Spleen (tissue), 11 donors: ENCODE measurements at regions not wholly inside any gene's neighbourhood (a gene's known extent, or its start where the extent isn't known, plus 50 kb on each side); places are given as distances from the start of the nearest gene placed in this dataset.

Experiments used
- DNase-seq: peaks from one replicate; pipeline ENCODE4 v3.0.0-alpha.2; 2020
- H3K27ac ChIP-seq, 8 donors: fragments of 200-600 bp; sonication (generic) in 7 of 8; 1 replicate in 4 of 8; 2 replicates in 4 of 8; pipeline versions ENCODE4 v1.5.0 to v1.8.0; 2016 to 2021; ENCODE audit warnings: inconsistent platforms in 4 of 8, mild to moderate bottlenecking in 4 of 8, moderate library complexity in 1 of 8
- H3K27me3 ChIP-seq, 7 donors: fragments of 200-600 bp; sonication (generic) in 6 of 7; replicated peaks in 1 of 7; 1 replicate in 4 of 7; 2 replicates in 3 of 7; pipeline versions ENCODE4 v1.5.0 to v1.8.0; 2016 to 2021; ENCODE audit warnings: inconsistent platforms in 3 of 7, mild to moderate bottlenecking in 1 of 7
- H3K36me3 ChIP-seq, 6 donors: fragments of 200-600 bp; sonication (generic) in 5 of 6; 1 replicate in 4 of 6; 2 replicates in 2 of 6; pipeline versions ENCODE4 v1.5.0 to v1.8.0; 2016 to 2021; ENCODE audit warnings: inconsistent platforms in 2 of 6
- H3K4me1 ChIP-seq, 6 donors: fragments of 200-600 bp; sonication (generic) in 5 of 6; 1 replicate in 3 of 6; 2 replicates in 3 of 6; pipeline versions ENCODE4 v1.5.0 to v1.8.0; 2016 to 2021; ENCODE audit warnings: inconsistent platforms in 3 of 6
- H3K4me3 ChIP-seq, 8 donors: fragments of 200-600 bp; sonication (generic) in 7 of 8; 1 replicate in 4 of 8; 2 replicates in 4 of 8; pipeline versions ENCODE4 v1.5.0 to v1.8.0; 2016 to 2021; ENCODE audit warnings: inconsistent platforms in 4 of 8, mild to moderate bottlenecking in 4 of 8, moderate library complexity in 2 of 8
- H3K9me3 ChIP-seq, 8 donors: fragments of 200-600 bp; sonication (generic) in 7 of 8; 1 replicate in 4 of 8; 2 replicates in 4 of 8; pipeline versions ENCODE4 v1.5.0 to v1.8.0; 2016 to 2021; ENCODE audit warnings: inconsistent platforms in 4 of 8
- POLR2A ChIP-seq, 3 donors: fragments of 450-650 bp; IDR thresholded peaks; one replicate each; pipeline ENCODE4 v1.5.1; 2017; ENCODE audit warnings: antibody characterized with exemption in 3 of 3, mild to moderate bottlenecking in 1 of 3
- POLR2AphosphoS5 ChIP-seq, 3 donors: sonication (generic); formaldehyde crosslinking; IDR thresholded peaks; one replicate each; pipeline ENCODE4 v1.5.1; 2017; ENCODE audit warnings: antibody characterized with exemption in 3 of 3
- WGBS, 5 donors: extraction: QIAGEN DNeasy Blood & Tissue Kit in 3 of 5; methylation state at CpG; one replicate each; pipeline versions ENCODE4 v1.1.5 to v1.1.7; 2013 to 2018; 5-methylcytosine and 5-hydroxymethylcytosine counted together
- intact Hi-C: fragments of 100-400 bp; cut with DNase I; formaldehyde crosslinking; loops from one replicate; pipeline ENCODE4 v1.15.0; 2023; ENCODE audit warnings: low total_unique reads
- TF ChIP-seq, protein P1 (sequence below), 11 experiments: fragments of 200-600 bp in 7 of 11; fragments of 450-650 bp in 4 of 11; sonication (generic) in 4 of 11; IDR thresholded peaks in 8 of 11; conservative IDR thresholded peaks in 3 of 11; 1 replicate in 7 of 11; 2 replicates in 4 of 11; pipeline versions ENCODE4 v1.4.0 to v1.8.0; 2016 to 2021; ENCODE audit warnings: antibody characterized with exemption in 11 of 11, inconsistent platforms in 4 of 11, mild to moderate bottlenecking in 1 of 11
- donor health status: healthy with polysubstance abuse.
- donor health status: DM: no; HTN: no; CAD: no; lungs with moderate emphysema.
- donor health status: DM: no; HTN: no; CAD: no.
- donor health status: Bipolar disorder and iron deficiency.
- donor health status: healthy.
- donor health status: DM: no; HTN: no; CAD: no.
- donor health status: DM: yes; HTN: yes; CAD: no.

GRCh38 chr5:6184481-6184880 lies 193.9 kb downstream of the MED10 start:
- no peaks in the 10 kb centered on the region for H3K9me3 ChIP-seq
- intact Hi-C loops: no loop called here
- H3K36me3 ChIP-seq: no peaks in the 10 kb centered on the region
- no peak for TF ChIP-seq POLR2A (IDR thresholded peaks at IDR 0.05)
- TF ChIP-seq, protein P1, sequence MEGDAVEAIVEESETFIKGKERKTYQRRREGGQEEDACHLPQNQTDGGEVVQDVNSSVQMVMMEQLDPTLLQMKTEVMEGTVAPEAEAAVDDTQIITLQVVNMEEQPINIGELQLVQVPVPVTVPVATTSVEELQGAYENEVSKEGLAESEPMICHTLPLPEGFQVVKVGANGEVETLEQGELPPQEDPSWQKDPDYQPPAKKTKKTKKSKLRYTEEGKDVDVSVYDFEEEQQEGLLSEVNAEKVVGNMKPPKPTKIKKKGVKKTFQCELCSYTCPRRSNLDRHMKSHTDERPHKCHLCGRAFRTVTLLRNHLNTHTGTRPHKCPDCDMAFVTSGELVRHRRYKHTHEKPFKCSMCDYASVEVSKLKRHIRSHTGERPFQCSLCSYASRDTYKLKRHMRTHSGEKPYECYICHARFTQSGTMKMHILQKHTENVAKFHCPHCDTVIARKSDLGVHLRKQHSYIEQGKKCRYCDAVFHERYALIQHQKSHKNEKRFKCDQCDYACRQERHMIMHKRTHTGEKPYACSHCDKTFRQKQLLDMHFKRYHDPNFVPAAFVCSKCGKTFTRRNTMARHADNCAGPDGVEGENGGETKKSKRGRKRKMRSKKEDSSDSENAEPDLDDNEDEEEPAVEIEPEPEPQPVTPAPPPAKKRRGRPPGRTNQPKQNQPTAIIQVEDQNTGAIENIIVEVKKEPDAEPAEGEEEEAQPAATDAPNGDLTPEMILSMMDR (IDR thresholded peaks at IDR 0.05 in 8 of 11, conservative IDR thresholded peaks at IDR 0.05 in 3 of 11): no peak
- no peak for TF ChIP-seq POLR2AphosphoS5 (IDR thresholded peaks at IDR 0.05)
- no peak overlapping the region for H3K4me3 ChIP-seq
- H3K4me1 ChIP-seq: no peaks in the 10 kb centered on the region
- peaks cover 0 to 12% (median 0%) of the 10 kb centered on the region in 7 donors for H3K27me3 ChIP-seq
- 36 to 100% (median 90%) methylated on average over 1 of the region's 1 CpG for WGBS, 5 donors
- H3K27ac ChIP-seq: no peak overlapping the region
- no peak for DNase-seq

DNA sequence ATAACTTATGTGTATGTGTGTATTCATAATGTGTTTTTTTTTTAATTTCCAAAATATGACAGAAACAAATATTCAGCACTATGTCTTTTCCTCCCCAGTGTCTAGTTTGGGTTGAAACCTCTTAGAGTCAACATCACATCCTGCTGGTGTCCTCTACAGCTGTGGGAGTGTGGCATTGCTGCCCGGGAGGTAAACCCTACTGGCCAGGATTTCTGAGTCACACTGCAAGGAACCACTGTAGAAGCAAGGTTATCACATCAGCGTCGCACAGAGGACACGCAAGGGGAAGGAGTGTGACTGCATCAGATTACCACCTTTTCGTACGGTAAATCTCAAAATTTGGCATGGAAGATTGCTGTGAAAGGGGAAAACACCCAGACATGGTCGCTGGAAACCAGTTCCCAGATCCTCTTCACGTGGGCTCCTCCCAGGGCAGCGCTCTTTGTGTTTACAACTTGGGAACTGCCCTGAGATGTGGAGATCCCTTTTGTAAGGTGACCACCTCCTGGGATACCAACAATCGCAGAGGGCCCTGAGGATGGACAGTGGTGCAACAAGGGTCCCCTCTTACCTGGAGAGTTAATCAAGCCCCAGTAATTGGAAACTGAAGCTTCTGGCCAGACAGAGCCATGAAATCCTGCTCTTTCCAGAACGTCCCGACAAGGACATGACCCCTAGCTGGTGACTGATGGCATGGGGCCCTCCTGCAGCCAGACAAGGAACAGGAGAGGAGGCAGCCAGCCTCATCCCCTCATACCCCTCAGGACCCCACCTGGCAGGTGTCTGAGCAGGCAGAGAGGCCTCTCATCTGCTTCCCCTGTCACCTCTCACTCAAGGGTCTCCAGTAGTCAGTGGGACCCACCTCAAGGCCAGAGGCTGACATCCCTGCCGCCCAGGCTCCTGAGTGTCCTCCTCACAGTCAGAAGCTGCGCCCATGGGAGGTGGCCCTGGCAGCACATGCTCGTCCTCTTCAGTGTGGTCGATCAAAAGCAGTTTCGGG lies 194.7 kb downstream of the MED10 start:
- DNase-seq: no peak
- H3K27ac ChIP-seq: no peak overlapping the region
- TF ChIP-seq POLR2A (IDR thresholded peaks at IDR 0.05): no peak
- TF ChIP-seq, protein P1 (IDR thresholded peaks at IDR 0.05 in 8 of 11, conservative IDR thresholded peaks at IDR 0.05 in 3 of 11): no peak
- no peak for TF ChIP-seq POLR2AphosphoS5 (IDR thresholded peaks at IDR 0.05)
- no peaks in the 10 kb centered on the region for H3K4me1 ChIP-seq
- intact Hi-C loops: no loop called here
- no peaks in the 10 kb centered on the region for H3K9me3 ChIP-seq
- H3K27me3 ChIP-seq: peaks cover 0 to 12% (median 0%) of the 10 kb centered on the region in 7 donors
- H3K4me3 ChIP-seq: no peak overlapping the region
- no peaks in the 10 kb centered on the region for H3K36me3 ChIP-seq
- WGBS, 5 donors: 75 to 83% (median 78%) methylated on average over 16 to 17 of the region's 17 CpGs

GRCh38 chr5:6182271-6182815 lies 196.0 kb downstream of the MED10 start:
- H3K27me3 ChIP-seq: peaks cover 0 to 12% (median 0%) of the 10 kb centered on the region in 7 donors
- no peaks in the 10 kb centered on the region for H3K4me1 ChIP-seq
- no peak for DNase-seq
- intact Hi-C loops: no loop called here
- H3K27ac ChIP-seq: no peak overlapping the region
- TF ChIP-seq POLR2AphosphoS5 (IDR thresholded peaks at IDR 0.05) (no peak), POLR2A (IDR thresholded peaks at IDR 0.05) (no peak)
- TF ChIP-seq, protein P1 (IDR thresholded peaks at IDR 0.05 in 8 of 11, conservative IDR thresholded peaks at IDR 0.05 in 3 of 11): no peak
- no peak overlapping the region for H3K4me3 ChIP-seq
- no peaks in the 10 kb centered on the region for H3K9me3 ChIP-seq
- H3K36me3 ChIP-seq: no peaks in the 10 kb centered on the region
- 77 to 85% (median 84%) methylated on average over 19 to 23 of the region's 23 CpGs for WGBS, 5 donors

DNA sequence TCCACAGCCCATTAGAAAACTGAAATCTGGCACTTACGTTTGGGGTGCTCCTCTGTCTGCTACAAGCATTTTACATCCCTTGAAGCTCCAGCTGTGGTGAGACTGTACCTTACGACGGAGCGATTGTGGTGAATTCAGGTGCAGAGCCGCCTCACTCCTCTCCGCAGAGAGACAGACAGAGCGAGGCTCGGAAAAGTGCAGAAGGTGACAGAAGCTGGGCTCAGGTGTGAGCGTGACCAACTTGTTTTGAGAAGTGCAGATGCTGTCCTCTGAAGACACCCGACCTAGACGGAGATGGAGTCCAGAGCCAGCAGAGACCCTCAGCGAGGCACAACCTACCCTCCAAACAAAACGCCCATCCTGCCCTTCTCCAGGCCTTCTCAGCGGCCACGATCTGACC lies 196.5 kb downstream of the MED10 start:
- Histone ChIP-seq H3K4me1 (no peaks in the 10 kb centered on the region), H3K27me3 (peaks cover 0 to 12% (median 0%) of the 10 kb centered on the region in 7 donors), H3K27ac (no peak overlapping the region), H3K4me3 (no peak overlapping the region), H3K9me3 (no peaks in the 10 kb centered on the region), H3K36me3 (no peaks in the 10 kb centered on the region)
- intact Hi-C loops: no loop called here
- no peak for DNase-seq
- TF ChIP-seq POLR2A (IDR thresholded peaks at IDR 0.05) (no peak), POLR2AphosphoS5 (IDR thresholded peaks at IDR 0.05) (no peak)
- 79 to 85% (median 83%) methylated on average over 15 of the region's 15 CpGs for WGBS, 5 donors
